HG03039 (cell line): ENCODE measurements at regions not wholly inside any gene's neighbourhood (a gene's known extent, or its start where the extent isn't known, plus 50 kb on each side); places are given as distances from the start of the nearest gene placed in this dataset.
"Not testable (repeated sequence)": the region's sequence is repeated elsewhere in the genome, so short reads cannot be mapped to it uniquely, and the experiment has no call there.

Experiments
- ATAC-seq: cut with Tn5 transposase; IDR thresholded peaks from one replicate; pipeline ENCODE4 v1.9.1; 2021; ENCODE audit warnings: mild to moderate bottlenecking, moderate library complexity; ENCODE audit not compliant: unreplicated experiment

DNA sequence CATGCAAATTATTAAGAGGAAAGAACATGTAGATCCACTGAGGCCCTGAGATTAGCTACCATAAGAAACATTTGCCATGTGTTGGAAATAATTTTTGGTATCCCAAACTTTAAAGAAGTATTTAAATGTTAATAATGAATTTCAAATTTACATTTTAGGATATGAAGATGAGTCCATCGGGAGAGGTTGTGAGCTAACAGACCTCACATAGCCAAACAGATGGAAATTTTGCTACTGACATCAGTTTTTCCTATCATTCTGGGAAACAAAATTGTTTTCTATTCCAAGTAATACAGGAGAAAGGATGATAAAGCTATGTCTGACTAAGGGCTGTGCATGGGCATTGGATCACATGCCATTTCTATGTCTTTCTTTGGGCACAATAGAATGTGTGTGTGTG, 809.6 kb downstream of the TENT5A start:
- no peak for ATAC-seq

DNA sequence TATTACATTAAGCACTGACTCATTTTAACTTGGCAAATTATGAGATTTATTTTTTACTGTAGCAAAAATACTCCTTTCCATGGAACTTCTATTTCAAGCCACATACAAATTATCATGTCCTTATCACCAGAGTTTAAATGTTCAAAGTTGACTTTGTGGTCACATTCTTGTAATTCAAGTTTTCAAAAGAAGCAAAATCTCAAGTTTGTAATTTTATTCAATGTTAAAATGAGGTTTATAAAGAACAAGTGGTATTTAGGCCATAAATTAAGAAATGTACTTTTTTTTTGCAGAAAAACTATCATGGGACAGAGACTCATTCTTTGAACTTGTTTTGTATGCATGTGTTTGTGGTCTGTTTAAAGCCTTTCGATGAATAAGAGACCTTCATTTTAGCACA, 811.5 kb downstream of the TENT5A start:
- ATAC-seq: no peak

DNA sequence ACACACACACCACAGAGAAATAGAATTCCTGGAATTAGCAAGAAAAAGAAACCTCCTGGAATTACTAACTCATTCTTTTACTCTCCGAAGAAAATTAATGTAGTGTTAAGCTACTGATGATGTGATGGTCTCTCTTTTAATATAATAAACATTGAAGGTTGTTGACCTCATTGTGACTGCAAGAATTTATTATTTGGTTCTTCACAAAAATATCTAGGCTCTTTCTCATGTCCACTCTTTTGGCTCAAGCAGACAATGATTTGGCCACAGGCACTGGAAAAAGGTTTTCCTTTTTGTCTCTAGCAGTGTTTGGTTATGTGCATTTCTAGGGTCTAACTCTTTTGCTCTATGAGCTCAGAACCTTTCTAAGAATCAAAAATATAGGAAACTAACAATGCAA, 811.9 kb downstream of the TENT5A start:
- no peak for ATAC-seq

DNA sequence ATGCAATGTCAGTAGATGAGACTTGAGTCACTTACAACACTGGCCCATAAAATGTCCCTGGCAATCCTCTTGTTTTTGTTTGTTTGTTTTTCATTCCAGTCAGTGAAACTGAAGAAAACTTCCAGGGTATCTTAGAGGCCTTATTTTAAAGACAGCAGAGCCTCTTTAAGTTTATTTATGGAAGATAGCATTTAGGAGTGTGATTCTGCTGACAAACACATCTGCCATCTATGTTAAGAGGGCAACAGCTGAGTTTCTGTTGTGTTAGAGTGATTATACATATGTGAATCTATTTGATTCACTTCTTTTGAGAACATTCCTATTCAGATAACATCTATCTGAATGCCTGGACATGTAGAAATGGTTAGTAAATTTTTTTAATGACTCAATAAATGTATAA, 812.6 kb downstream of the TENT5A start:
- ATAC-seq: no peak

DNA sequence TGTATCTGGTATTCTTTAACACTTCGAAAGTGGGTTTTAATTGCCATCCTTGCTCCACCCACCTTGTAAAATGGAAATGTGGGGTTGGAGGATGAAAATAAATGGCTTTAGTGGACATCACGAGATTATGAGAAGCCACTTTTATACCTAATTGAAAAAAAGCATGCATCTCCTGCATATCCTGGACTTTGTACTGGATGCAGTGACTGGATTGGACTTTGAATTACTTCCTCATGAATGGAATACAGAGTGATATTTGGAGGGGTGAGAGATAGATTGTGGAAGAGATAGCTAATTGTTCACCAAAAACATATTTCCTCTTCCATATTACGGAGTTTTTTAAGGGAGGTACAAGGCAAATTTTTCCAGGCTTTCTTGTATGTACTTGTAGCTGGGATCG, 813.0 kb downstream of the TENT5A start:
- no peak for ATAC-seq

DNA sequence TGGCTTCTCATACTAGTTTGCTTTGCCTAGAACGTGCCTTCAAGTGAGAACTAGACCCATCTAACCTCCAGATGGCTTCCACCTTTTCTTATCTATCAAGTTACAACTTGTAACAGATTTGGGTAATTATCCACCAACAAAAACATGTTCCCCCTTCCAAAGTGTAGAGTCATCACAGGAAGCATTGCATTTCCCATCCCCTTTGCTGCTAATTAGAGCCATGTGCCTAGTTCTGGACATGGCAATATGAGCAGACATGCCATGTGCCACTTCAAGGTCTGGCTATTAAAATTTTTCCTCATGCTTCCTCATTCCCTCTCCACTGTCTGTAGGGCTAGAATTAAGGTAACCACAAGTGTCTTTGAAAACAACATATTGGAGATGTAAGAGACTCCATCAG, 814.4 kb downstream of the TENT5A start:
- no peak for ATAC-seq

DNA sequence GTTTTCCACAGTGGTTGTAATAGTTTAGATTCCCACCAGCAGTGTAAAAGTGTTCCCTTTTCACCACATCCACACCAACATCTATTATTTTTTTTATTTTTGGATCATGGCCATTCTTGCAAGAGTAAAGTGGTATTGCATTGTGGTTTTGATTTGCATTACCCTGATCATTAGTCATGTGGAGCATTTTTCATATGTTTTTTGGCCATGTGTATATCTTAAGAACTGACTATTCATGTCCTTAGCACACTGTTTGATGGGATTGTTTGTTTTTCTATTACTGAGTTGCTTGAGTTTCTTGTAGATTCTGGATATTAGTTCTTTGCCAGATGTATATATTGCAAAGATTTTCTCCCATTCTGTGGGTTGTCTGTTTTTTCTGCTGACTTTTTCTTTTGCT, 820.1 kb downstream of the TENT5A start:
- no peak for ATAC-seq

DNA sequence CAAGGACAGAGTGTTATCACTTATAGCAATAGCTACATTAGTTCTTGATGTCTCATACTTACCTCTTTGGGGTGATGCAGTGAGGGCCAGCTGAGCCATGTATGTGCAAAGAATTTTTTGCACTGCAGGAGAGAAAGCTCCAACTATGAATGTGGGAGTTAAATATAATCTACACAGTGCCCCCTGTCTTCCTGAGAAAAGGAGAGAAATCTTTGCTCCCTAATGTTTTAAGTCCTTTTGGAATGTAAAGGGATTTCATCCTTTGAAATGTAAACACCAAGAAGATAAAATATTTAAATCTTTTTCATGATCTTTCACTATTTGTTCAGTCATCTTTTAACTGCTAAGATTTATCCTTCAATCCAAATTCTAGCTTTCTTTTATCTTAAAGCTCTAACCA, 822.1 kb downstream of the TENT5A start:
- no peak for ATAC-seq

DNA sequence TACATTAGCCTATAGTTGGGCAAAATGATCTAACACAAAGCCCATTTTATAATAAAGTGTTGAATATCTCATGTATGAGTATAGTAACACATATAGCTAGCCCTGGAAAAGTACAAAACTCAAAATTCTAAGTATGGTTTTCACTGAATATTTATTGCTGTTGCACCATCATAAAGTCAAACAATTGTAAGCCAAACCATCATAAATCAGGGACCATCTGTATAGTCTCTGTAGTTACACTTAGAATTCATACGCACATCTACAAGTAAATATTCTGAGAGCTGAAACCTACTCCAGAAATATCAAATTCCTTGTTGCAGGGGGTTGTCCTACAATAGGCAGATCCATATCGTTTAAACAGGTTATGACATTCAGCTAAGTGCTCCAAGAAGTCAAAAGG, 817.3 kb downstream of the BCKDHB start:
- ATAC-seq: no peak

DNA sequence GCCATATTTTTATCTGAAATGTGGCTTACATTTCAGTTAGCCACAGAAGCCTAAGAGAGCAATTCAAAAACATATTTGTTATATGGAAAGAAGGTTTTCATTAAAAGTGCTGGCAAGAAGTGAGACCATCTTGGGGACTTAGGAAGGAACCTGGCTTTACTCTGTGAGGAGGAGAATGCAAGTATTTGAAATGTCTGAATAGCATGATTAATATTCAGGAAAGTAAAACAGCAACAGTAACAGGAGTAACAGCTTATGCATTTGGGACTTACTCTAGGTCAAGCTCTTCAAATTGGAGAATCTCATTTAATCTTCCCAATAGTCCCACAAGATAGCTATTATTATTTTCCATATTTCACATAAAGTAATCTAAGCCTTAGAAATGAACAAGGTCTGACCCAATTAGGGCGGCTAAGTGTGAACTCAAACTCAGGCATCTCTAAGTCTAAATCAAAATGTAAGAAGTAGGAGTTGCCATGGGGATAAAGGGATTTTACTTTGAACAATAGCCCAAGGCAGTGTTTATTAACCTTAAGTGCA, 816.5 kb downstream of the BCKDHB start:
- no peak for ATAC-seq

DNA sequence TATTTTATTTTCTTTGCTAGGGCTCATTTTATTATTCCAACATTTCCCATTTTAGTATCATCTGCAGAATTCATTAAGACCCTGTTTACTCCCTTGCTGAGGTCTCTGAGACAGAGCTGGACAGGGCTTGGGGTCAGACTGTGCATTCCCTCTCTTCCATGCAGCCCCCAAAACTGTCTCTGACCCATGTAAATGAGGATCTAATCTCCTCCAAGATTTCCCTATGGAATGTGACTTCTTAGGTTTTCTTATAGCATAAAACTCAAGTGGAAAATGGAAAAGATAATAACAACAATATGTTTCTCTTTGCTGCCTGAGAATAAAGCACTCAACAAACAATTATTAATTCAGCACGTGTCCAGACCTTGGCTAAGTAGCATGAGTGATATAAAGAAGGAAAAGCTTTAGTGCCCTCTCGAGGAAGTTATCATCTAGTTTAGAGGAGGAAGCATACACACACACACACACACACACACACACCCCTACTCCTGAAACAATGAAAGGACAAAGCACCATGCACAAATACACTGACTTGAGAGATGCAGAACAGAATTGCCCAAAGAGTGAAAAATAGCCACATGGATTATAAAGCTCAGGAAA, 815.5 kb downstream of the BCKDHB start:
- ATAC-seq: no peak

DNA sequence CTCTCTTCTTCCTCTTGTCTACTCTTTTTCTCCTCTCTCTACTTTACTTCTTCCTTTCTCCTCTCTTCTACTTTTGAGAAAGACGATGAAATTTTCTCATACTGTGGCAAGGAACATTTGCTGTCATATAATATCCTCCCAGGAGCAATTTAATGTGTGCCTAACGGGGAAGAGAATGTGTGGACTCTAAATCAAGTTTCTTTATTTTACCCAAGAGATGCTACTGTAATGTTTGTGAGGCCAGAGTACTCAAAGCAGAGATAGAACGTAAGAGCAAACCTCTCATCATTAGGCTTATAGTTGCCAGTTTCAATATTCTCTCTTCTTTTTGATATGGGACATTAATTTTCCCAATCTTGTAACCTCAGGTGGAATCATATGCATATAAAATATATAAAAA, 801.4 kb downstream of the BCKDHB start:
- ATAC-seq: no peak

DNA sequence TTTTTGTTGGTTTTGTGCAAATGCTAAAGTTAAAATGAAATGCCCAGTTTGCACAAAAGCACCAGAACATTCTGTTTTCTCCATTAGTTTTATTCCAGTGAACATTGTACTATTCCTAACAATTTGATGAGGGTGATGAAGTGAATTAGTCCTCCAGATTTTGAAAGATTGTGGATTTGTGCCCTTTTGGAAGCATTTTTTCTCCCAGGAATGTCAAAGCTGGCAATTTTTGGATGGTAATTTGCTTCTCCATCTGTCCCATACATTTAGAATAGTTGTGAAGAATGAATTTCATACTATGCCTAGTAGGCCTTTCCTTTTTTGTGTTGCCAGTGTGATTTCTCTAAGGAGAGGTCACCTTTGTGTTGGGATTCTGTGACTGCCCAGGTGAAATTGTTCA, 797.2 kb downstream of the BCKDHB start:
- ATAC-seq: no peak

DNA sequence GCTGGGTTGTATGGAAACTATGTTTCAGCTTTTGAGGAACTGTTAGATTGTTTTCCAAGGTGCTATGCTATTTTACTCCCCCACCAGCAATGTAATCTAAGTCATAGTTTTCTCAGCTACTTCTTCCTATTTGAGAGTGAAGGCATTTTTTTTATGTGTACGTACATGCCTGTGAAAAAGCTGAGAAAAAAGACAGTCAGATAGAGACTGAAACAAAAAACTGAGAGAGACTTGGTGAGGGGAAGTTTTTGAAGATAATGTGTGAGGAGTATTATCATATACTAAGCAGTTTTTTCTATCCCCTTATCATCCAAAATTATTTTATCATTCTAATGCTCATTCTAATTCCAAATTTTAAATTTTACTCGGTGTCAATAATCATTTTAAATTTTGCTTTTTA, 780.0 kb downstream of the BCKDHB start:
- ATAC-seq: no peak

DNA sequence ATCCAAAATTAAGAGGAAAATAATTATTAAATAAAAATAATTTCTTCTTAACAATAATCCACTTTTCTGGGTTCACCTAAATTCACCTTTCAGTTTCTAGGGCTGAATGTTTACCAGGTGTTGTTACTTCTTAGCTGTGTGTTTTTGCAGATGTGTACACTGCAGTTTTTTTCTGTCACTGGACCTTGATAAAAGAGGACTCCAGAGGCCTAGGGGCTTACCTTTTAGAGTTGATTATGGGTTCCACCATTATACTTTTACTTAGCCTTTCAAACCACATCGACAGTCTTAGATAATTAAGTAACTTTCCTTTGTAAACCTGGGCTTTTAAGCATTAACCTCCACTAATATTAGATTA, 766.5 kb downstream of the BCKDHB start:
- ATAC-seq: no peak

DNA sequence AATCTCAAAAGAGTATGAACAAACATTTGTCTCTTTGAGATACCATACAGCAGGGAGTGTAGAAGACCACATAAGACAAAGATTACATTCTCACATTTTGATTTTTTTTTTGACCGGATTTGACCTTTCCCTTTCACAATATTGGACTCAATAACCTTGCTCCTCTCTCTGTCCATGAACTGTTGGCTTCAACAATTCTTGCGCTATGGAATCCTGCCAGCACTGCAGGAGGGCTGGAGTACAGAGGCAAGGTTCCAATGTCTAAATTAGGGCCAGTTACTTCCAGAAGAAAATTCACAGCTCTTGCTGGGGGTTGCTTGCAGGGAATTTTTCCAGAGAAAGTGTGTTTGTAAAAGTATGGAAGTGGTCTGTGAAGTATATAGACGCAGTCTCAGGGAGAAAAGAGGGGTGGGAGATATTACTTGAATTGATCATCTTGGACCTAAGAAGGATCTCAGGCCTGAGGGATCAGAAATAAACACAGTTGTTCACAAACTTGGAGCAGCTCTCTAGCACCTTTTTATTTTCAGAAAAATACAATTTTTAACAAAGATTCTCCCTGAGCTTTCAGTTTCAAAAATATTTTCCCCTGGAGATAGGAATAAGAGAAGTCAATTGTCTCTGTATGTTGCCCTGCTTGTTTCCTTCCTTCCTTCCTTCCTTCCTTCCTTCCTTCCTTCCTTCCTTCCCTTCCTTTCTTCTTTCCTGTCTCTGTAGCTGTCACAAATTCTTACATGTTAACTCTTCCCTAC, 765.9 kb downstream of the BCKDHB start:
- no peak for ATAC-seq

DNA sequence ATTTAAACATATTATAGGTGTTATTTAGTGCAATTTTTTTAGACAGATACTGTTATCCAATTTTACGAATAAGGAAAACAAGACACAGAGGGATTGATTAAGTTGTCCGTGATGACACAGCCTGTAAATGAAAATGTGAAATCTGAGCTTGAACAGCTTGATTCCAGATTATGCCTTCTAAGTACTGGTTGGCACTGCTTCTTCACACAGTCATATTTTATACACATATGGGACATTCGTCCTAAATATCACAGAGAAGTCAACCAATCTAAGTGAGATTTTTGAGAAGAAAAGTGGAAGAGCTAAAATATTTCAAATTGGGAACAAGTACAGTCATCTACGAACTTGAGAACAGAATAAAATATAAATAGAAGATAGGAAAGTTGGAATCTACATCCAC, 756.3 kb downstream of the BCKDHB start:
- ATAC-seq: no peak

DNA sequence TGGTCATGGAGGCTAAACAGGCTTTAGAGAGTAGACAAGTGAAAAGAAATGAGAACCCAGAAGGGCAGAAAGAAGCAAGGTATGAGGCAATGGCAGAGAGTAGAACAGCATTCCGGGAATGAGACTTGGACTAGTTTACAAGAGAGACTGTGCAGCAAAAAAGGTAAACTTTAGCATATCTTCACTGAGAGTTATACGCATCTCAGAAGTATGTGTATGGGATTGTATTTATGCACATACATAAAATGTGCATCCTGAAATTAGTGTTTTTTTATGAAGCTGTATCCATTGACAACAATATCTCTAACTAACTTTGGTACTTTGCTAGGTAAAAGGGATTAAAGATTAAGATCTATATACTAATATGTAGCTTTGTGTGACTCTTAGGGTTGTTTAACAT, 753.6 kb downstream of the BCKDHB start:
- no peak for ATAC-seq

DNA sequence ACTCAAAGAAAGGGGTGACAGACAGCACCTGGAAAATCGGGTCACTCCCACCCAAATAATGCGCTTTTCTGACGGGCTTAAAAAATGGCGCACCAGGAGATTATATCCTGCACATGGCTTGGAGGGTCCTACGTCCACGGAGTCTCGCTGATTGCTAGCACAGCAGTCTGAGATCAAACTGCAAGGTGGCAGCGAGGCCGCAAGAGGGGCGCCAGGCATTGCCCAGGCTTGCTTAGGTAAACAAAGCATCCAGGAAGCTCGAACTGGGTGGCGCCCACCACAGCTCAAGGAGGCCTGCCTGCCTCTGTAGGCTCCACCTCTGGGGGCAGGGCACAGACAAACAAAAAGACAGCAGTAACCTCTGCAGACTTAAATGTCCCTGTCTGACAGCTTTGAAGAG, 741.5 kb downstream of the BCKDHB start:
- not testable (repeated sequence) for ATAC-seq

DNA sequence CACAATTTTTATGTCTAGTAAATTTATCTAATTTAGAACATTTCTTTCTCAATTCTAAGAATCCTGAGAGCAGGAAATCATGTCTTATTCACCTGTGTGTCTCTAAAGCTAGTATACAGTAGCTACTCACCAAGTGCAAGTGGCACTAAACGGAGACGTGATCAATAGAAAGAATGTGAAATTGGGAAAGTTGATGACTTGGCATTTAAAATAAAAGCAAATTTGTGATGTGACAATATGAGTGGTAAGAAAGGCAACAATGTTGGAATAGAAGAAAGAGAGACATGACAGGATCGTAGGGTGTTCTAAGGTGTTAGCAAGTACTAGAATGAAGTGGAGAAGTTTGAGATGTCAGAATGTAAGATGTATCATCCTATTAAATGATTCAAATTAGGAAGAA, 725.9 kb downstream of the BCKDHB start:
- ATAC-seq: no peak

DNA sequence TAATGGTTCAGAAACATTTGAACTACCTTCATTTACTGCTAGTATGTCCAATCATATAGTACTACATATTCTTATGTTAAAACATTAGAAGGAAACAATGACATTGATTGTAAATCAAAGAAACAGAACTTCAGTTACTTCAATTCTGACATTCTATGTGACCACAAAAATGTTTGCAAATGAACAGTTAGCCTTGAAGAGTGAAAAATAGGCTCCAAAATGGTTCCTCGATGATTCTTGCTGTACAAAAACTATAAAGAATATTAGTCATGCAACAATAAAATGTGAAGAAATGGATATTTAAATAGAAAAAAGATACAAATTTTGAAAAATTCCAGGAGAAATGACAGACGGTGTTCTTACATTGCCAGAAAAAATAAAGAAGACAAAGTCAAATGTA, 686.9 kb downstream of the BCKDHB start:
- no peak for ATAC-seq

DNA sequence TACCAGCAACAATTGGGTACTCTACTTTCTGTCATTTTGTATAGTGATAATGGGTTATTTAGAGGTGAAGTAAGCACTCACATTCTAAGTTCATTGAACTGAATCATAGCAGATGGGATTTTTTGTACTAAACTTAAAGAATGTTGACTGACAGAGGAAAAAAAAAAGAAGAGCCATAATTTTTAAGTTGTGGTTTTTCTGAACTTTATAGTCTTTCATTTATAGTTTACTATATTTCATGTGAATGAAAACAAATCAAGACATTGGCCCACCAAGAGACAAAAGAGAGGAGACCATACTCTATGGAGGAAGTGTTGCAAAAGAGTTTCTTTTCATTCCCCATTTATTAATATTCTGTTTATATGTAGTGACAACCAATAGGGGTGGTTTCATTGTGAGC, 685.7 kb downstream of the BCKDHB start:
- no peak for ATAC-seq
